Liver (tissue), 8 donors: ENCODE measurements at regions not wholly inside any gene's neighbourhood (a gene's known extent, or its start where the extent isn't known, plus 50 kb on each side); places are given as distances from the start of the nearest gene placed in this dataset.

Experiments used
- DNase-seq: peaks from one replicate; pipeline ENCODE4 v3.0.0-alpha.2; 2017; ENCODE audit warnings: low spot score
- H3K27ac ChIP-seq, 2 donors: one replicate each; pipeline ENCODE4 v1.7.0; 2013; ENCODE audit warnings: inconsistent platforms in 2 of 2, low read length in 2 of 2, control low read depth in 1 of 2, low read depth in 1 of 2, mild to moderate bottlenecking in 1 of 2
- H3K27me3 ChIP-seq, 4 donors: one replicate each; pipeline versions ENCODE4 v1.6.1 to v1.7.0; 2013; ENCODE audit warnings: low read length in 3 of 4, inconsistent platforms in 1 of 4, mild to moderate bottlenecking in 1 of 4, moderate library complexity in 1 of 4; ENCODE audit not compliant: control insufficient read depth in 4 of 4, insufficient read depth in 4 of 4
- H3K36me3 ChIP-seq, 4 donors: one replicate each; pipeline versions ENCODE4 v1.6.1 to v1.7.0; 2013; ENCODE audit warnings: low read length in 3 of 4, mild to moderate bottlenecking in 3 of 4, low read depth in 1 of 4, moderate library complexity in 1 of 4; ENCODE audit not compliant: control insufficient read depth in 4 of 4, insufficient read depth in 3 of 4
- H3K4me1 ChIP-seq, 4 donors: one replicate each; pipeline versions ENCODE4 v1.6.1 to v1.7.0; 2013; ENCODE audit warnings: low read length in 3 of 4, mild to moderate bottlenecking in 3 of 4, moderate library complexity in 1 of 4; ENCODE audit not compliant: control insufficient read depth in 4 of 4, insufficient read depth in 4 of 4
- H3K4me3 ChIP-seq, 3 donors: one replicate each; pipeline versions ENCODE4 v1.6.1 to v1.7.0; 2013; ENCODE audit warnings: low read length in 3 of 3, control low read depth in 1 of 3, low read depth in 1 of 3, mild to moderate bottlenecking in 1 of 3
- H3K9ac ChIP-seq, 2 donors: one replicate each; pipeline ENCODE4 v1.7.0; 2013; ENCODE audit warnings: low read length in 2 of 2, mild to moderate bottlenecking in 2 of 2, moderate library complexity in 2 of 2, control low read depth in 1 of 2, low read depth in 1 of 2
- H3K9me3 ChIP-seq, 4 donors: one replicate each; pipeline versions ENCODE4 v1.6.1 to v1.7.0; 2013; ENCODE audit warnings: low read length in 3 of 4; ENCODE audit not compliant: control insufficient read depth in 4 of 4
- FOXA2 ChIP-seq: IDR thresholded peaks from 2 replicates; pipeline ENCODE4 v1.6.1; 2016; ENCODE audit warnings: antibody characterized with exemption
- GABPA ChIP-seq, 2 donors: IDR thresholded peaks in 1 of 2; conservative IDR thresholded peaks in 1 of 2; 2 replicates each; pipeline ENCODE4 v1.6.1; 2016; ENCODE audit warnings: antibody characterized with exemption in 2 of 2, mild to moderate bottlenecking in 1 of 2, moderate library complexity in 1 of 2
- HNF4A ChIP-seq, 2 donors: conservative IDR thresholded peaks; 2 replicates each; pipeline ENCODE4 v1.6.1; 2016; ENCODE audit warnings: antibody characterized with exemption in 2 of 2, mild to moderate bottlenecking in 2 of 2
- HNF4G ChIP-seq: IDR thresholded peaks from 2 replicates; pipeline ENCODE4 v1.6.1; 2016; ENCODE audit warnings: antibody characterized with exemption
- JUND ChIP-seq, 2 donors: IDR thresholded peaks; 2 replicates each; pipeline ENCODE4 v1.6.1; 2016; ENCODE audit warnings: antibody characterized with exemption in 2 of 2
- NR2F2 ChIP-seq: IDR thresholded peaks from 2 replicates; pipeline ENCODE4 v1.6.1; 2016; ENCODE audit warnings: antibody characterized with exemption
- RAD21 ChIP-seq, 2 donors: IDR thresholded peaks; 2 replicates each; pipeline ENCODE4 v1.6.1; 2016; ENCODE audit warnings: antibody characterized with exemption in 2 of 2, mild to moderate bottlenecking in 2 of 2
- SP1 ChIP-seq: IDR thresholded peaks from 2 replicates; pipeline ENCODE4 v1.6.1; 2018; ENCODE audit warnings: antibody characterized with exemption, mild to moderate bottlenecking
- WGBS: extraction: QIAGEN DNeasy Blood & Tissue Kit; methylation state at CpG from one replicate; pipeline ENCODE4 v1.1.7; 2013; 5-methylcytosine and 5-hydroxymethylcytosine counted together
- TF ChIP-seq, protein P1 (sequence below): IDR thresholded peaks from 2 replicates; pipeline ENCODE4 v1.6.1; 2016; ENCODE audit warnings: antibody characterized with exemption
- TF ChIP-seq, protein P2 (sequence below): IDR thresholded peaks from 2 replicates; pipeline ENCODE4 v1.6.1; 2016; ENCODE audit warnings: antibody characterized with exemption
- TF ChIP-seq, protein P3 (sequence below): fragments of 150-350 bp; IDR thresholded peaks from 2 replicates; pipeline ENCODE4 v1.5.1; 2017; ENCODE audit warnings: improper control_type of control experiment, low read depth, low read length; ENCODE audit not compliant: missing input control
- TF ChIP-seq, protein P4 (sequence below): IDR thresholded peaks from 2 replicates; pipeline ENCODE4 v1.6.1; 2016; ENCODE audit warnings: antibody characterized with exemption, mild to moderate bottlenecking
- donor health status: healthy.
- donor health status: healthy.
- donor health status: healthy.
- donor health status: healthy.
- donor health status: healthy.

GRCh38 chr1:91585502-91585901 is 84.9 kb downstream of the CDC7 start:
- WGBS, result 79% methylated on average over 5 of the region's 5 CpGs
- TF ChIP-seq FOXA2, result no peak
- no peak for TF ChIP-seq JUND (IDR thresholded peaks at IDR 0.05)
- no peak for TF ChIP-seq NR2F2
- TF ChIP-seq, protein P1, sequence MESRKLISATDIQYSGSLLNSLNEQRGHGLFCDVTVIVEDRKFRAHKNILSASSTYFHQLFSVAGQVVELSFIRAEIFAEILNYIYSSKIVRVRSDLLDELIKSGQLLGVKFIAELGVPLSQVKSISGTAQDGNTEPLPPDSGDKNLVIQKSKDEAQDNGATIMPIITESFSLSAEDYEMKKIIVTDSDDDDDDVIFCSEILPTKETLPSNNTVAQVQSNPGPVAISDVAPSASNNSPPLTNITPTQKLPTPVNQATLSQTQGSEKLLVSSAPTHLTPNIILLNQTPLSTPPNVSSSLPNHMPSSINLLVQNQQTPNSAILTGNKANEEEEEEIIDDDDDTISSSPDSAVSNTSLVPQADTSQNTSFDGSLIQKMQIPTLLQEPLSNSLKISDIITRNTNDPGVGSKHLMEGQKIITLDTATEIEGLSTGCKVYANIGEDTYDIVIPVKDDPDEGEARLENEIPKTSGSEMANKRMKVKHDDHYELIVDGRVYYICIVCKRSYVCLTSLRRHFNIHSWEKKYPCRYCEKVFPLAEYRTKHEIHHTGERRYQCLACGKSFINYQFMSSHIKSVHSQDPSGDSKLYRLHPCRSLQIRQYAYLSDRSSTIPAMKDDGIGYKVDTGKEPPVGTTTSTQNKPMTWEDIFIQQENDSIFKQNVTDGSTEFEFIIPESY, result no peak
- TF ChIP-seq GABPA (IDR thresholded peaks at IDR 0.05 in 1 of 2, conservative IDR thresholded peaks at IDR 0.05 in 1 of 2), result no peak

DNA sequence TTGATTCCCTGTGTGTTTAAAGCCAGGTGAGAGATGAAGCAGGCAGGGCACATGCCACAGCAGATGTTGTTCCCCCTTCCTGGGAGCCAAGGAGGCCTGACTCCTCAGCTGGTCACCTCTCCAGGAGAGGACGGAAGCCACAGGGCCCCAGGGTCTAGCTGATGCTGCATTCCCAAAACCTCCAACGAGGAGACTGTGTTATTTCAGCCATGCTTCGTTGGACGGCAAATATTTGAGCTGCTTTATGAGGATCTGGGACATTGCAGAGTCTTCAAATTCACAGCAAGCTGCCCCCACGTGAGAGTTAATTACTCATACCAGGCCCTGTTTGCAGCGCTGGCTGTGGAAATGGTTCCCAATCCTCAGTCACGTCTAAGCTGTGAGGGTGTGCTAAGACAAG is 85.3 kb downstream of the CDC7 start:
- Histone ChIP-seq H3K9me3 (no peaks in the 10 kb centered on the region), H3K9ac (no peak overlapping the region), H3K36me3 (no peaks in the 10 kb centered on the region), H3K27me3 (no peaks in the 10 kb centered on the region), H3K4me1 (peaks cover 0 to 2% (median 0%) of the 10 kb centered on the region in 4 donors), H3K27ac (no peak overlapping the region), H3K4me3 (no peak overlapping the region)
- DNase-seq, result no peak
- no peak for TF ChIP-seq FOXA2
- TF ChIP-seq, protein P2, sequence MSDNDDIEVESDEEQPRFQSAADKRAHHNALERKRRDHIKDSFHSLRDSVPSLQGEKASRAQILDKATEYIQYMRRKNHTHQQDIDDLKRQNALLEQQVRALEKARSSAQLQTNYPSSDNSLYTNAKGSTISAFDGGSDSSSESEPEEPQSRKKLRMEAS, result no peak
- no peak for TF ChIP-seq HNF4G
- no peak for TF ChIP-seq GABPA (IDR thresholded peaks at IDR 0.05 in 1 of 2, conservative IDR thresholded peaks at IDR 0.05 in 1 of 2)
- TF ChIP-seq, protein P1, result no peak
- no peak for TF ChIP-seq NR2F2
- no peak for TF ChIP-seq HNF4A (conservative IDR thresholded peaks at IDR 0.05)
- WGBS, result 69% methylated on average over 7 of the region's 7 CpGs

More at GRCh38 chr1:91585502-91585901, 84.9 kb downstream of the CDC7 start:
- no peak overlapping the region for H3K27ac ChIP-seq
- no peaks in the 10 kb centered on the region for H3K9me3 ChIP-seq
- no peaks in the 10 kb centered on the region for H3K36me3 ChIP-seq
- no peak overlapping the region for H3K9ac ChIP-seq
- H3K27me3 ChIP-seq, result no peaks in the 10 kb centered on the region
- no peak for DNase-seq
- H3K4me1 ChIP-seq, result peaks cover 0 to 2% (median 0%) of the 10 kb centered on the region in 4 donors
- H3K4me3 ChIP-seq, result no peak overlapping the region

DNA sequence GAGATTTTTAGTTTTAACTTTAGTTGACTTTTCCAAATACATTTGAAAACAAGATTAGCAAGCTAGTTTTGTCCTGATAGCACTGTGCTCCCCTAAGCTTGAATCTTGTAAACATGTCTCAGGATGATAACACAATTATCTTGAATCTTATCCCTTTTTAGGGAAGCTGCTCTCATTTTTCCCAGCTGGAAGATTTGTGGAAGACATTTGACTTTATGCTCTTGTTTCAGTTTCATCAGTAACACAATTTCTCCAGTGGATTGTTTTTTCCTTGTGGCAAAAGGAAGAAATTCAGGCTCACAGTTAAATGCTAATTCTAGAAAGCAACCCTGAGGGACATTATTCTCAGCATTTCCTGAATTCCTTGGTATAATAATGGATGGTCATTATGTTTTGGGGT is 88.8 kb downstream of the CDC7 start:
- no peak overlapping the region for H3K9ac ChIP-seq
- DNase-seq, result no peak
- H3K27me3 ChIP-seq, result peaks cover 0 to 3% (median 0%) of the 10 kb centered on the region in 4 donors
- no peaks in the 10 kb centered on the region for H3K36me3 ChIP-seq
- no peak overlapping the region for H3K4me3 ChIP-seq
- H3K27ac ChIP-seq, result no peak overlapping the region
- no peaks in the 10 kb centered on the region for H3K9me3 ChIP-seq
- TF ChIP-seq, protein P3, sequence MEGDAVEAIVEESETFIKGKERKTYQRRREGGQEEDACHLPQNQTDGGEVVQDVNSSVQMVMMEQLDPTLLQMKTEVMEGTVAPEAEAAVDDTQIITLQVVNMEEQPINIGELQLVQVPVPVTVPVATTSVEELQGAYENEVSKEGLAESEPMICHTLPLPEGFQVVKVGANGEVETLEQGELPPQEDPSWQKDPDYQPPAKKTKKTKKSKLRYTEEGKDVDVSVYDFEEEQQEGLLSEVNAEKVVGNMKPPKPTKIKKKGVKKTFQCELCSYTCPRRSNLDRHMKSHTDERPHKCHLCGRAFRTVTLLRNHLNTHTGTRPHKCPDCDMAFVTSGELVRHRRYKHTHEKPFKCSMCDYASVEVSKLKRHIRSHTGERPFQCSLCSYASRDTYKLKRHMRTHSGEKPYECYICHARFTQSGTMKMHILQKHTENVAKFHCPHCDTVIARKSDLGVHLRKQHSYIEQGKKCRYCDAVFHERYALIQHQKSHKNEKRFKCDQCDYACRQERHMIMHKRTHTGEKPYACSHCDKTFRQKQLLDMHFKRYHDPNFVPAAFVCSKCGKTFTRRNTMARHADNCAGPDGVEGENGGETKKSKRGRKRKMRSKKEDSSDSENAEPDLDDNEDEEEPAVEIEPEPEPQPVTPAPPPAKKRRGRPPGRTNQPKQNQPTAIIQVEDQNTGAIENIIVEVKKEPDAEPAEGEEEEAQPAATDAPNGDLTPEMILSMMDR, result peak; percentile 4
- TF ChIP-seq HNF4A (conservative IDR thresholded peaks at IDR 0.05) (no peak), RAD21 (IDR thresholded peaks at IDR 0.05) (peak in 1 of 2 donors; percentile 32), SP1 (no peak), NR2F2 (peak; percentile 54)
- TF ChIP-seq, protein P4, sequence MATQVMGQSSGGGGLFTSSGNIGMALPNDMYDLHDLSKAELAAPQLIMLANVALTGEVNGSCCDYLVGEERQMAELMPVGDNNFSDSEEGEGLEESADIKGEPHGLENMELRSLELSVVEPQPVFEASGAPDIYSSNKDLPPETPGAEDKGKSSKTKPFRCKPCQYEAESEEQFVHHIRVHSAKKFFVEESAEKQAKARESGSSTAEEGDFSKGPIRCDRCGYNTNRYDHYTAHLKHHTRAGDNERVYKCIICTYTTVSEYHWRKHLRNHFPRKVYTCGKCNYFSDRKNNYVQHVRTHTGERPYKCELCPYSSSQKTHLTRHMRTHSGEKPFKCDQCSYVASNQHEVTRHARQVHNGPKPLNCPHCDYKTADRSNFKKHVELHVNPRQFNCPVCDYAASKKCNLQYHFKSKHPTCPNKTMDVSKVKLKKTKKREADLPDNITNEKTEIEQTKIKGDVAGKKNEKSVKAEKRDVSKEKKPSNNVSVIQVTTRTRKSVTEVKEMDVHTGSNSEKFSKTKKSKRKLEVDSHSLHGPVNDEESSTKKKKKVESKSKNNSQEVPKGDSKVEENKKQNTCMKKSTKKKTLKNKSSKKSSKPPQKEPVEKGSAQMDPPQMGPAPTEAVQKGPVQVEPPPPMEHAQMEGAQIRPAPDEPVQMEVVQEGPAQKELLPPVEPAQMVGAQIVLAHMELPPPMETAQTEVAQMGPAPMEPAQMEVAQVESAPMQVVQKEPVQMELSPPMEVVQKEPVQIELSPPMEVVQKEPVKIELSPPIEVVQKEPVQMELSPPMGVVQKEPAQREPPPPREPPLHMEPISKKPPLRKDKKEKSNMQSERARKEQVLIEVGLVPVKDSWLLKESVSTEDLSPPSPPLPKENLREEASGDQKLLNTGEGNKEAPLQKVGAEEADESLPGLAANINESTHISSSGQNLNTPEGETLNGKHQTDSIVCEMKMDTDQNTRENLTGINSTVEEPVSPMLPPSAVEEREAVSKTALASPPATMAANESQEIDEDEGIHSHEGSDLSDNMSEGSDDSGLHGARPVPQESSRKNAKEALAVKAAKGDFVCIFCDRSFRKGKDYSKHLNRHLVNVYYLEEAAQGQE, result no peak
- TF ChIP-seq, protein P2, result no peak
- H3K4me1 ChIP-seq, result peaks cover 0 to 5% (median 0%) of the 10 kb centered on the region in 4 donors
